ENCODE measurements at regions not wholly inside any gene's neighbourhood (a gene's known extent, or its start where the extent isn't known, plus 50 kb on each side); places are given as distances from the start of the nearest gene placed in this dataset.

- no peak for TF ChIP-seq CTCF (conservative IDR thresholded peaks at IDR 0.05; ENCODE audit: low read depth, low read length)
- no peak for TF ChIP-seq EZH2 (IDR thresholded peaks at IDR 0.05; ENCODE audit: borderline replicate concordance, low read depth, low read length, poor library complexity, severe bottlenecking)
Observed at GRCh38 chr3:174346141-174346540, 513.0 kb upstream of the NAALADL2 start.

All from A673 (cell line).